ENCODE measurements at regions not wholly inside any gene's neighbourhood (a gene's known extent, or its start where the extent isn't known, plus 50 kb on each side); places are given as distances from the start of the nearest gene placed in this dataset.
"Not testable (repeated sequence)": the region's sequence is repeated elsewhere in the genome, so short reads cannot be mapped to it uniquely, and the experiment has no call there.

GRCh38 chr7:6990426-6991152 is 164.5 kb upstream of the CCZ1B start:
- not testable (repeated sequence) for DNase-seq (ENCODE audit: low spot score)

- DNase-seq (ENCODE audit: low spot score): not testable (repeated sequence)
Measured at GRCh38 chr7:6991169-6991611, 165.1 kb upstream of the CCZ1B start.

- DNase-seq (ENCODE audit: low spot score): not testable (repeated sequence)
Measured at GRCh38 chr7:6991686-6992085, 165.6 kb upstream of the CCZ1B start.

GRCh38 chr7:6992133-6992532 is 166.1 kb upstream of the CCZ1B start:
- not testable (repeated sequence) for DNase-seq (ENCODE audit: low spot score)

DNA sequence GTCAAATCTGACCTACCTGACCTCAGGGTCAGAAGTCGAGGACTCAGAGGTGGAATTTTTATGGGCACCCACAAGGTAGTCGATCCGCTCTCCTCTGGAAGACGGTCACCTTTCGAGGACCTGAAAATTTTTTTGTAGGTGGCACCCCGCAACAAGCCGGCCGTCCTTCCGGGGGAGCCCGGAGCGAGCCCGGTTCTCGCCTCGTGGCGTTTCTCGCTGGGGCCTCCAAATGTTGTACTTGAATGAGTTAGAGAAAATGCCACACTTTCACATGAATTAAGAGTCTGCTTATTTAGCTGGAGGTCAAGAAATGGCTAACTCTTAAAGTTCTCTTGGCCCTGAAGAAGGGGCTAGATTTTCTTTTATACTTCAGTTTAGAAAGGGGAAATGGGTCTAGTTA is 169.0 kb upstream of the CCZ1B start:
- DNase-seq (ENCODE audit: low spot score): not testable (repeated sequence)

GRCh38 chr7:6995493-6996289 is 169.6 kb upstream of the CCZ1B start:
- DNase-seq (ENCODE audit: low spot score): not testable (repeated sequence)

- not testable (repeated sequence) for DNase-seq (ENCODE audit: low spot score)
Measured at GRCh38 chr7:6999067-6999666, 173.1 kb upstream of the CCZ1B start.

DNA sequence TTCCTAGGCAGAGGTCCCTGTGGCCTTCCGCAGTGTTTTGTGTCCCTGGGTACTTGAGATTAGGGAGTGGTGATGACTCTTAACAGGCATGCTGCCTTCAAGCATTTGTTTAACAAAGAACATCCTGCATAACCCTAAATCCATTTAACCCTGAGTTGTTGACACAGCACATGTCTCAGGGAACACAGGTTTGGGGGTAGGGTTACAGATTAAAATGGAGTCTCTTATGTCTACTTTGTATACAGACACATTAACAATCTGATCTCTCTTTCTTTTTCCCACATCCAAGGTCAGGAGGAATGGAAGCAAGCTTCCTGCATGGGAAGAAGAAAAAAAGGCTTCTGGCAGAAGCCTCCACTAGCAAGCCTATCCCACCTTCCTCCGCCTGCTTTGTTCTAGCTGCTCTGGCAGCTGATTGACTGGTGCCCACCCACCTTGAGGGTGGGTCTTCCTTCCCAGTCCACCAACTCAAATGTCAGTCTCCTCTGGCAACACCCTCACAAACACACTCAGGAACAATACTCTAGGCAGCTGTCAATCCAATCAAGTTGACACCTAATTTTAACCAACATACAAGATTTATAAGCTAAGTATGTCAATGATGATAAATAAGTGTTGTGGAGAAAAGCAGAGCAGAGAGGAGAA is 176.5 kb upstream of the CCZ1B start:
- no peak for DNase-seq (ENCODE audit: low spot score)

DNA sequence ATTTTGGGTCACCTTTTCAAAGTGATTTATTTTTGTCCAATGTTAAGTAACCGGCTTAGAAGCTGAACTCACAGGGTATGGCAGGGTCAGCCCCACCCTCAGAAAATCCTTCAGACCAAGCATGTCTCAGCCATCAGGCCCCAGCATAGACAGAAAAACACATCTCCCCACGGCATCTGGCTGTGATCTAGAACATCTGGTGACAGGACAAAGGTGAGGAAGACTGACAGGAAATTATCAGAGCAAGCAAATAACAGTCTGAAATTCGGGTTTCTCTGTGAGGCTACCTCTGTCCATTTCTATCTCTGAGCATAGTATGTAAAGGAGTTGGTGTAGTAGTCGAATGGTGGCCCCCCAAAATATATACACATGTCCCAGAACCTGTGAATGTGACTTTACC is 177.0 kb upstream of the C1GALT1 start:
- no peak for DNase-seq (ENCODE audit: low spot score)

DNA sequence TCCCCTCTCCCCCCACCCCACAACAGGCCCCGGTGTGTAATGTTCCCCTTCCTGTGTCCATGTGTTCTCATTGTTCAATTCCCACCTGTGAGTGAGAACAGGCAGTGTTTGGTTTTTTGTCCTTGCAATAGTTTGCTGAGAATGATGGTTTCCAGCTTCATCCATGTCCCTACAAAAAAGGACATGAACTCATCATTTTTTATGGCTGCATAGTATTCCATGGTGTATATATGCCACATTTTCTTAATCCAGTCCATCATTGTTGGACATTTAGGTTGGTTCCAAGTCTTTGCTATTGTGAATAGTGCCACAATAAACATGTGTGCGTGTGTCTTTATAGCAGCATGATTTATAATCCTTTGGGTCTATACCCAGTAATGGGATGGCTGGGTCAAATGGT is 176.4 kb upstream of the C1GALT1 start:
- not testable (repeated sequence) for DNase-seq (ENCODE audit: low spot score)

GRCh38 chr7:7011241-7011640 is 171.1 kb upstream of the C1GALT1 start:
- DNase-seq (ENCODE audit: low spot score): not testable (repeated sequence)

- DNase-seq (ENCODE audit: low spot score): not testable (repeated sequence)
Measured at GRCh38 chr7:7011751-7012150, 170.6 kb upstream of the C1GALT1 start.

DNA sequence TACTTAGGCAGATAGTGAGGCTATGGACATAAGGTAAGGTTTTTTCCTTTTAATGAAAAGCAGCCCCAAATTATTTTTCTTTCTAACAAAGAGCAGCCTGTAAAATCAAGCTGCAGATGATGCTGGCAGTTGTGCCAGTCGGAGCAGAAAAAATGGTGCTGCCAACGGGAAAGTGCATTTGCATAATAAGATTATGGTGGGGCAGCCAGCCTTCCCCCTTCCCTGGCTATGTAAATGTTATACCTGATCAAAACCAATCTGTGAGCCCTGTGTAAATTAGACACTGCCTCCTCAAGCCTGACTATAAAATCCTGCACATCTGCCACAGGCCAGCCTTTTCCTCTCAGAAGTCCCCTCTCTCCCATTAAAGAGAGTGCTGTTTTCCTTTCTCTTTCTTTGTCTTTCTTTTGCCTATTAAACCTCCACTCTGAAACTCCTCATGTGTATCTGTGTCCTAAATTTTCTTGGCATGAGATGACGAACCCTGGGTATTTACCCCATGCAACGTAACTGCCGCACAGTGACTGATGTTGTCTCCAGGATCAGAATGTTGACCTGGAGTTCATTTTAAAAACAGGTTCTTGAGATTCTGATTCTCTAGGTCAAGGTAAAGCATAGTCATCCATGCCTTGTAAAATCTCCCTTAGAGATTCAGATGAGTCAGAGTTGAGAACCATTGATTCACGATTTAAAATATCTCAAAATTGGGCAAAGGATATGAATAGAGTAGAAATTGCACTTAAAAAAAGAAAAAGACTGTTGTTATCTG is 167.3 kb upstream of the C1GALT1 start:
- no peak for DNase-seq (ENCODE audit: low spot score)

- DNase-seq (ENCODE audit: low spot score): no peak
Measured at GRCh38 chr7:7017707-7018280, 164.6 kb upstream of the C1GALT1 start.

- DNase-seq (ENCODE audit: low spot score): no peak
Measured at GRCh38 chr7:7018290-7018689, 164.1 kb upstream of the C1GALT1 start.

GRCh38 chr7:7032221-7032620 is 150.1 kb upstream of the C1GALT1 start:
- no peak for DNase-seq (ENCODE audit: low spot score)

DNA sequence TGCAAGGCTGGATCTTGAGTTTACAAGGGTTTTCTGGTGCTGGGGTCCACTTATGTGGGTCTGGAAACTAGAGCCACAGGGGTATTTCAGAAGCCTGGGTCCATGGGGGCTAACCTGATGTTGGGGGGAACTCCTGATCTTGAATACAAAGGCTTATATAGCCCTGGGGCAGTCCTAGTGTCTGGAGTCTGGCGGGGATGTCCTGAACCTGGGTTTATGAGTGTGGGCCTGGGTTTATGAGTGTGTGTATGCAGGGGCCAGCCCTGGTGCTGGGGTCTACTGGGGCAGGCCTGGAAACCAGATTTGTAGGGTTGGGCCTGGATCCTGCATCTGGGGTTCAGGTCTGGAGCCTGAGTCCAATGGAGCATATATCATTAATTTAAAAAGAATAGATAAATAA is 146.5 kb upstream of the C1GALT1 start:
- no peak for DNase-seq (ENCODE audit: low spot score)

DNA sequence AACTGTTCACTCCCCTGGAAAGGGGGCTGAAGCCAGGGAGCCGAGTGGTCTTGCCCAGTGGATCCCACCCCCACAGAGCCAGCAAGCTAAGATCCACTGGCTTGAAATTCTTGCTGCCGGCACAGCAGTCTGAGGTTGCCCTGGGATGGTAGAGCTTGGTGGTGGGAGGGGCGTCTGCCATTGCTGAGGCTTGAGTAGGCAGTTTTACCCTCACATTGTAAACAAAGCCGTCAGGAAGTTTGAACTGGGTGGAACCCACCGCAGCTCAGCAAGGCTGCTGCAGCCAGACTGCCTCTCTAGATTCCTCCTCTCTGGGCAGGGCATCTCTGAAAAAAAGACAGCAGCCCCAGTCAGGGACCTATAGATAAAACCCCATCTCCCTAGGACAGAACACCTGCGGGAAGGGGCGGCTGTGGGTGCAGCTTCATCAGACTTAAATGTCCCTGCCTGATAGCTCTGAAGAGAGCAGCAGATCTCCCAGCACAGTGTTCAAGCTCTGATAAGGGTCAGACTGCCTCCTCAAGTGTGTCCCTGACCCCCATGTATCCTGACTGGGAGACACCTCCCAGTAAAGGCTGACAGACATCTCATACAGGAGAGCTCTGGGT is 140.0 kb upstream of the C1GALT1 start:
- not testable (repeated sequence) for DNase-seq (ENCODE audit: low spot score)

DNA sequence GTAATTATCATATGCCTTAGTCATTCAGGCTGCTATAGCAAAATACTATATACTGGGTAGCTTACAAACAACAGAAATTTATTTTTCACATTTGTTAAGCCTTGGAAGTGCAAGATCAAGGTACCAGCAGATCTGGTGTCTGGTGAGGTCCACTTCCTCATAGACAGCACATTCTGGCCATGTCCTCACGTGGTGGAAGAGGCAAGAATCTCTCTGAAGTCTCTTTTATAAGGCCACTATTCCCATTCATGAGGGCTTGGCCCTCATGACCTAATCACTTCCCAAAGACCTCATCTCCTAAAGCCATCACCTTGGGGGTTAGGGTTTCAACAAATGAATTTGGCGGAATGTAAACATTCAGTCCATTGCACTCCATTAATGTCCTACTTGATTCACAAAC is 137.5 kb upstream of the C1GALT1 start:
- DNase-seq (ENCODE audit: low spot score): no peak

DNA sequence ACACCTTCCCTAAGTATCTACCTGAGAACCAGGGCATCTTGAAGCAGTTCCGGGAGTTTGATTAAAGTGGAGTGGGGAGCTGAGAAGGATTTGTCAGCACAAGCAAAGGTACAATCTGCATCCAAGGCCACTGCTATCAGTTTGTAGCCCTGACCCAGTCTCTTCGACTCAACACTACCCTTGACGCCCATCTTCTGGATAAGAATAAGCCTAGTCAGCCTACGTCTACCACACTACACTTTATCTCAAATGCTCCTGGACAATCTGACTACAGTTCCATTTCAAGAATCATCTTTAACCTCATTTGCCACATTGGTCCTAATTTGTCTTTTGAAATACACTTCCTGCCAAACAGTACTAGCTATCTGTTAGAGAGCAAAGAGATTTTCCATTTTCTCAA is 134.1 kb upstream of the C1GALT1 start:
- DNase-seq (ENCODE audit: low spot score): no peak
